ENCODE measurements at regions not wholly inside any gene's neighbourhood (a gene's known extent, or its start where the extent isn't known, plus 50 kb on each side); places are given as distances from the start of the nearest gene placed in this dataset.

GRCh38 chr5:17713301-17713700, 79.0 kb downstream of the TAF11L14 start:
- Histone ChIP-seq H3K9me3 (ENCODE audit: control extremely low read depth in 1 of 5, control insufficient read depth in 4 of 5, insufficient read depth in 2 of 5, low read depth in 1 of 5, low read length in 4 of 5) (no peaks in the 10 kb centered on the region), H3K4me1 (ENCODE audit: control extremely low read depth in 1 of 4, control insufficient read depth in 4 of 4, insufficient read depth in 4 of 4, low read length in 3 of 4) (no peaks in the 10 kb centered on the region), H3K4me3 (ENCODE audit: control insufficient read depth in 1 of 7, extremely low read depth in 1 of 7, insufficient read depth in 4 of 7, low read depth in 2 of 7, low read length in 6 of 7) (no peak overlapping the region), H3K27ac (ENCODE audit: insufficient read depth in 1 of 2, low read depth in 1 of 2, low read length in 2 of 2, poor library complexity in 1 of 2, severe bottlenecking in 2 of 2) (no peak overlapping the region), H3K36me3 (ENCODE audit: control insufficient read depth in 4 of 4, insufficient read depth in 4 of 4, low read length in 3 of 4) (no peaks in the 10 kb centered on the region), H3K27me3 (replicated peaks in 2 of 5; ENCODE audit: control insufficient read depth in 4 of 5, insufficient read depth in 5 of 5, low read length in 4 of 5) (no peaks in the 10 kb centered on the region)
- no peak for DNase-seq
- 88% methylated on average over 1 of the region's 1 CpG for WGBS (ENCODE audit: insufficient coverage)
- CTCF ChIA-PET = no interaction called here
- POLR2A ChIA-PET = no interaction called here

DNA sequence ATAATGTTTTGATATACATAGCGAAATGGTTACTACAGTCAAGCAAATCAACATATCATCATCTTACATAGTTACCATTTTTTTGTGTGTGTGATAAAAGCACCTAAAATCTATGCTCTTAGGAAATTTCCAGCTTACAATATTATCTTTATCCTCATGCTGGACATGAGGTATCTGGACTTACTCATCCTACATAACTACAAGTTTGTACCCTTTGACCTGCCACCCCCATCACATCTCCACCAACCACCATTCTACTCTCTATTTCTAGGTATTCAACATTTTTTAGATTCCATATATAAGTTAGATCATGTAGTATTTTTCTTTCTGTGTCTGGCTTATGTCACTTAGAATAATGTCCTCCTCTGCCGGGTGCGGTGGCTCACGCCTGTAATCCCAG, 79.9 kb downstream of the TAF11L14 start:
- Histone ChIP-seq H3K27ac (ENCODE audit: insufficient read depth in 1 of 2, low read depth in 1 of 2, low read length in 2 of 2, poor library complexity in 1 of 2, severe bottlenecking in 2 of 2) (no peak overlapping the region), H3K9me3 (ENCODE audit: control extremely low read depth in 1 of 5, control insufficient read depth in 4 of 5, insufficient read depth in 2 of 5, low read depth in 1 of 5, low read length in 4 of 5) (no peaks in the 10 kb centered on the region), H3K4me3 (ENCODE audit: control insufficient read depth in 1 of 7, extremely low read depth in 1 of 7, insufficient read depth in 4 of 7, low read depth in 2 of 7, low read length in 6 of 7) (no peak overlapping the region), H3K36me3 (ENCODE audit: control insufficient read depth in 4 of 4, insufficient read depth in 4 of 4, low read length in 3 of 4) (no peaks in the 10 kb centered on the region), H3K4me1 (ENCODE audit: control extremely low read depth in 1 of 4, control insufficient read depth in 4 of 4, insufficient read depth in 4 of 4, low read length in 3 of 4) (no peaks in the 10 kb centered on the region), H3K27me3 (replicated peaks in 2 of 5; ENCODE audit: control insufficient read depth in 4 of 5, insufficient read depth in 5 of 5, low read length in 4 of 5) (no peaks in the 10 kb centered on the region)
- DNase-seq = no peak
- no CpG with 5 or more reads among the region's 4 CpGs for WGBS (ENCODE audit: insufficient coverage)
- CTCF ChIA-PET = interaction anchor here (1.0 kb wide), 1 partner anchor 498 kb away, joined by 3 read pairs; no protein-coding TSS in a partner anchor
- POLR2A ChIA-PET = no interaction called here

GRCh38 chr5:17719592-17719991, 85.3 kb downstream of the TAF11L14 start:
- Histone ChIP-seq H3K9me3 (ENCODE audit: control extremely low read depth in 1 of 5, control insufficient read depth in 4 of 5, insufficient read depth in 2 of 5, low read depth in 1 of 5, low read length in 4 of 5) (no peaks in the 10 kb centered on the region), H3K36me3 (ENCODE audit: control insufficient read depth in 4 of 4, insufficient read depth in 4 of 4, low read length in 3 of 4) (no peaks in the 10 kb centered on the region), H3K27me3 (replicated peaks in 2 of 5; ENCODE audit: control insufficient read depth in 4 of 5, insufficient read depth in 5 of 5, low read length in 4 of 5) (no peaks in the 10 kb centered on the region), H3K4me3 (ENCODE audit: control insufficient read depth in 1 of 7, extremely low read depth in 1 of 7, insufficient read depth in 4 of 7, low read depth in 2 of 7, low read length in 6 of 7) (no peak overlapping the region), H3K4me1 (ENCODE audit: control extremely low read depth in 1 of 4, control insufficient read depth in 4 of 4, insufficient read depth in 4 of 4, low read length in 3 of 4) (no peaks in the 10 kb centered on the region), H3K27ac (ENCODE audit: insufficient read depth in 1 of 2, low read depth in 1 of 2, low read length in 2 of 2, poor library complexity in 1 of 2, severe bottlenecking in 2 of 2) (no peak overlapping the region)
- POLR2A ChIA-PET = interaction anchor here (0.7 kb wide), 1 partner anchor 1425 kb away, joined by 3 read pairs; no protein-coding TSS in a partner anchor
- no peak for DNase-seq
- WGBS (ENCODE audit: insufficient coverage) = 98% methylated on average over 8 of the region's 9 CpGs
- CTCF ChIA-PET = no interaction called here

DNA sequence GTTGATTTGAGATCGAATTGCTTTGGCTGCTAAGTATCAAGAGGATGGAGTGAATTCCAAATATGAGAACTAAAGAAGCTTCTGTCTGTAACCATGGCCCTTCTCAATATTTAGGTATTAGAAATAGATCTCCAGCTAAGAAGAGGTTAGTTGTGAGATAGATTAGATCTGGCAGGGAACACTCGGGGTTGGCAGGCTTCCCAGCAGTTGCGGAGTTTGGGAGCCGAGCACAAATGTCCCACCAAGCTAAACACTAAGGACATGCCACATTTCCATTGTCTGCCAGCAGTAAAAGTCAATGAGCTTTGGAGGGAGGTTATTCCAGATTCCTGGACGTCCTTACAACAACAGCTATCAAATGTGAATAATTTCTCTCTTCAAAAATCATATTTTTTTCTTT, 85.8 kb downstream of the TAF11L14 start:
- Histone ChIP-seq H3K27ac (ENCODE audit: insufficient read depth in 1 of 2, low read depth in 1 of 2, low read length in 2 of 2, poor library complexity in 1 of 2, severe bottlenecking in 2 of 2) (no peak overlapping the region), H3K27me3 (replicated peaks in 2 of 5; ENCODE audit: control insufficient read depth in 4 of 5, insufficient read depth in 5 of 5, low read length in 4 of 5) (no peaks in the 10 kb centered on the region), H3K36me3 (ENCODE audit: control insufficient read depth in 4 of 4, insufficient read depth in 4 of 4, low read length in 3 of 4) (no peaks in the 10 kb centered on the region), H3K9me3 (ENCODE audit: control extremely low read depth in 1 of 5, control insufficient read depth in 4 of 5, insufficient read depth in 2 of 5, low read depth in 1 of 5, low read length in 4 of 5) (no peaks in the 10 kb centered on the region), H3K4me3 (ENCODE audit: control insufficient read depth in 1 of 7, extremely low read depth in 1 of 7, insufficient read depth in 4 of 7, low read depth in 2 of 7, low read length in 6 of 7) (no peak overlapping the region), H3K4me1 (ENCODE audit: control extremely low read depth in 1 of 4, control insufficient read depth in 4 of 4, insufficient read depth in 4 of 4, low read length in 3 of 4) (no peaks in the 10 kb centered on the region)
- CTCF ChIA-PET = no interaction called here
- no peak for DNase-seq
- POLR2A ChIA-PET = no interaction called here
- 91% methylated on average over 1 of the region's 5 CpGs for WGBS (ENCODE audit: insufficient coverage)

DNA sequence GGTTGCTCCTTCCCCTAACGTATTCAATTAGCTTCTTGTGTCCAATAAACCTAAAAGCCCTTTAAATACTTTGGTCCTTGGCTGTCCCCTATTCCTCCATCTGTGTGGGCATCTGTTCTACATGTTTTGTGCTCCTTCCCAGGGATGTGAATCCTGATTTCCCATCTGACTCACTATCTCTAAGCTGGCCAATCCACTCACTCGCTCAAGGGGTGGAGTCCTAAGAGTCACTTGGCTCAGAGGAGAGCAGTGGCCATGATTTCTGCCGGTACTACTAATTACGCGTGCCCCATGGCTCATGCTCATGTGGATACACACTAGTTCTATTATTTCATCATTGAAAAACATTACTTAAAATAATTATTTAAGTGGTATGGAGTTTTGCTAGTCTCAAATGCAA, 89.6 kb downstream of the TAF11L14 start:
- Histone ChIP-seq H3K27me3 (replicated peaks in 2 of 5; ENCODE audit: control insufficient read depth in 4 of 5, insufficient read depth in 5 of 5, low read length in 4 of 5) (no peaks in the 10 kb centered on the region), H3K27ac (ENCODE audit: insufficient read depth in 1 of 2, low read depth in 1 of 2, low read length in 2 of 2, poor library complexity in 1 of 2, severe bottlenecking in 2 of 2) (no peak overlapping the region), H3K9me3 (ENCODE audit: control extremely low read depth in 1 of 5, control insufficient read depth in 4 of 5, insufficient read depth in 2 of 5, low read depth in 1 of 5, low read length in 4 of 5) (no peaks in the 10 kb centered on the region), H3K36me3 (ENCODE audit: control insufficient read depth in 4 of 4, insufficient read depth in 4 of 4, low read length in 3 of 4) (no peaks in the 10 kb centered on the region), H3K4me3 (ENCODE audit: control insufficient read depth in 1 of 7, extremely low read depth in 1 of 7, insufficient read depth in 4 of 7, low read depth in 2 of 7, low read length in 6 of 7) (no peak overlapping the region), H3K4me1 (ENCODE audit: control extremely low read depth in 1 of 4, control insufficient read depth in 4 of 4, insufficient read depth in 4 of 4, low read length in 3 of 4) (no peaks in the 10 kb centered on the region)
- no peak for DNase-seq
- WGBS (ENCODE audit: insufficient coverage) = 100% methylated on average over 2 of the region's 5 CpGs
- ChIA-PET CTCF (no interaction called here), POLR2A (no interaction called here)

GRCh38 chr5:17727098-17727497, 92.8 kb downstream of the TAF11L14 start:
- 100% methylated on average over 2 of the region's 3 CpGs for WGBS (ENCODE audit: insufficient coverage)
- Histone ChIP-seq H3K27ac (ENCODE audit: insufficient read depth in 1 of 2, low read depth in 1 of 2, low read length in 2 of 2, poor library complexity in 1 of 2, severe bottlenecking in 2 of 2) (no peak overlapping the region), H3K4me1 (ENCODE audit: control extremely low read depth in 1 of 4, control insufficient read depth in 4 of 4, insufficient read depth in 4 of 4, low read length in 3 of 4) (no peaks in the 10 kb centered on the region), H3K9me3 (ENCODE audit: control extremely low read depth in 1 of 5, control insufficient read depth in 4 of 5, insufficient read depth in 2 of 5, low read depth in 1 of 5, low read length in 4 of 5) (no peaks in the 10 kb centered on the region), H3K36me3 (ENCODE audit: control insufficient read depth in 4 of 4, insufficient read depth in 4 of 4, low read length in 3 of 4) (no peaks in the 10 kb centered on the region), H3K4me3 (ENCODE audit: control insufficient read depth in 1 of 7, extremely low read depth in 1 of 7, insufficient read depth in 4 of 7, low read depth in 2 of 7, low read length in 6 of 7) (no peak overlapping the region), H3K27me3 (replicated peaks in 2 of 5; ENCODE audit: control insufficient read depth in 4 of 5, insufficient read depth in 5 of 5, low read length in 4 of 5) (no peaks in the 10 kb centered on the region)
- CTCF ChIA-PET = no interaction called here
- no peak for DNase-seq
- POLR2A ChIA-PET = no interaction called here

- no peaks in the 10 kb centered on the region for H3K9me3 ChIP-seq (ENCODE audit: control extremely low read depth in 1 of 5, control insufficient read depth in 4 of 5, insufficient read depth in 2 of 5, low read depth in 1 of 5, low read length in 4 of 5)
- H3K27me3 ChIP-seq (replicated peaks in 2 of 5; ENCODE audit: control insufficient read depth in 4 of 5, insufficient read depth in 5 of 5, low read length in 4 of 5) = no peaks in the 10 kb centered on the region
- ChIA-PET POLR2A (no interaction called here), CTCF (no interaction called here)
- H3K27ac ChIP-seq (ENCODE audit: insufficient read depth in 1 of 2, low read depth in 1 of 2, low read length in 2 of 2, poor library complexity in 1 of 2, severe bottlenecking in 2 of 2) = no peak overlapping the region
- DNase-seq = no peak
- no peak overlapping the region for H3K4me3 ChIP-seq (ENCODE audit: control insufficient read depth in 1 of 7, extremely low read depth in 1 of 7, insufficient read depth in 4 of 7, low read depth in 2 of 7, low read length in 6 of 7)
- WGBS (ENCODE audit: insufficient coverage) = 100% methylated on average over 2 of the region's 2 CpGs
- no peaks in the 10 kb centered on the region for H3K4me1 ChIP-seq (ENCODE audit: control extremely low read depth in 1 of 4, control insufficient read depth in 4 of 4, insufficient read depth in 4 of 4, low read length in 3 of 4)
- H3K36me3 ChIP-seq (ENCODE audit: control insufficient read depth in 4 of 4, insufficient read depth in 4 of 4, low read length in 3 of 4) = no peaks in the 10 kb centered on the region
These were observed 96.2 kb downstream of the TAF11L14 start for GRCh38 chr5:17730421-17730820.
